ENCODE measurements at regions not wholly inside any gene's neighbourhood (a gene's known extent, or its start where the extent isn't known, plus 50 kb on each side); places are given as distances from the start of the nearest gene placed in this dataset.

DNA sequence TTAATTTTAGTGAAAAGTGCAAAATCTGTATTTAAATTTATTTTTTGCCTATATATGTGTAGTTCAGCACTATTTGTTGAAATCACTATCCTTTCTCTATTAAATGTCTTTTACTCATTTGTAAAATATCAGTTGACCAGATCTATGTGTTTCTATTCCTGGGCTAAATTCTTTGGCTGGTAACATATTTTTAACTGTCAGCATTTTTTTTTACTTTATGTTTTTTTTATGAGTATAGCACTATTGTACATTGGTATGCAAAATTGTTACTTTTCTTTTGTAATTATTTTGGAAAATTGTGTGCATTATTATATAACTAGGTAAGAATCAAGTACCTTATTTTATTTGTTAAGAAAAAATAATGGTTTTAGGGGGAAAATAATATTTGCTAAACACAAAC, 582.8 kb upstream of the ADGRB3 start:
- TF ChIP-seq, protein P1, sequence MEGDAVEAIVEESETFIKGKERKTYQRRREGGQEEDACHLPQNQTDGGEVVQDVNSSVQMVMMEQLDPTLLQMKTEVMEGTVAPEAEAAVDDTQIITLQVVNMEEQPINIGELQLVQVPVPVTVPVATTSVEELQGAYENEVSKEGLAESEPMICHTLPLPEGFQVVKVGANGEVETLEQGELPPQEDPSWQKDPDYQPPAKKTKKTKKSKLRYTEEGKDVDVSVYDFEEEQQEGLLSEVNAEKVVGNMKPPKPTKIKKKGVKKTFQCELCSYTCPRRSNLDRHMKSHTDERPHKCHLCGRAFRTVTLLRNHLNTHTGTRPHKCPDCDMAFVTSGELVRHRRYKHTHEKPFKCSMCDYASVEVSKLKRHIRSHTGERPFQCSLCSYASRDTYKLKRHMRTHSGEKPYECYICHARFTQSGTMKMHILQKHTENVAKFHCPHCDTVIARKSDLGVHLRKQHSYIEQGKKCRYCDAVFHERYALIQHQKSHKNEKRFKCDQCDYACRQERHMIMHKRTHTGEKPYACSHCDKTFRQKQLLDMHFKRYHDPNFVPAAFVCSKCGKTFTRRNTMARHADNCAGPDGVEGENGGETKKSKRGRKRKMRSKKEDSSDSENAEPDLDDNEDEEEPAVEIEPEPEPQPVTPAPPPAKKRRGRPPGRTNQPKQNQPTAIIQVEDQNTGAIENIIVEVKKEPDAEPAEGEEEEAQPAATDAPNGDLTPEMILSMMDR (IDR thresholded peaks at IDR 0.05; ENCODE audit: insufficient read depth, low read length, severe bottlenecking) = no peak
- no peak for FAIRE-seq

DNA sequence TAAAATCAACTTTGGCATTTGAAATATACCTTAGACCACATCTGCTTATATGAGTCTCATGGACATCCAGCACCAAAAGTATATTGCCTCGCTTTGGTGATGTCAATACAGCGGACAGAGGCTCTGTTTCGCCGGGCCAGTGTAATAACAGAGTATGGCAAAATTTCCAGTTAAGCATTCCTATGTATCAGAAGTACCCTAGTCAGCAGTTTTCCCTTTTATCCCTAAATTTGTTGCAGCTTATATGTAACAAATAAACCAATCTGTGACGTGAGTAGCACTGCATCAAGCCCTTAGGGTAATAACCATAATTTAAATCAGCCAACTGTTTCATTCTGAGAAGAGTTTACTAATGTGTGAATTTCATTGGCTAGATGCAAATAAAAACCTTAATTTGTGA, 585.5 kb upstream of the ADGRB3 start:
- H3K4me3 ChIP-seq (ENCODE audit: low read depth, low read length) = no peak overlapping the region
- TF ChIP-seq, protein P1 (IDR thresholded peaks at IDR 0.05; ENCODE audit: insufficient read depth, low read length, severe bottlenecking) = no peak
- FAIRE-seq = no peak

More for the DNA sequence above, 582.8 kb upstream of the ADGRB3 start:
- Histone ChIP-seq H3K27me3 (ENCODE audit: control insufficient read depth, insufficient read depth, low read length) (no peaks in the 10 kb centered on the region), H3K36me3 (ENCODE audit: control insufficient read depth, insufficient read depth, low read length) (no peaks in the 10 kb centered on the region), H3K4me3 (ENCODE audit: low read depth, low read length) (no peak overlapping the region)
- DNase-seq (ENCODE audit: low read depth) = no peak

DNA sequence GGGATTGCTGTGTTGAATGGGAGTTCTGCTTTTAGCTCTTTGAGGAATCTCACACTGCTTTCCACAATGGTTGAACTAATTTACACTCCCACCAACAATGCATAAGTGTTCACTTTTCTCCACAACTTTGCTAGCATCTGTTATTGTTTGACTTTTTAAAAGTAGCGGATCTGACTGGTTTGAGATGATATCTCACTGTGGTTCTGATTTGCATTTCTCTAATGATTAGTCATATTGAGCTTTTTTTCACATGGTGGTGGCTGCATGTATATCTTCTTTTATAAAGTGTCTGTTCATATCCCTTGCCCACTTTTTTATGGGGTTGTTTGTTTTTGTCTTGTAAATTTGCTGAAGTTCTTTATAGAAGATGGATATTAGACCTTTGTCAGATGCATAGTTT, 588.3 kb upstream of the ADGRB3 start:
- TF ChIP-seq, protein P1 (IDR thresholded peaks at IDR 0.05; ENCODE audit: insufficient read depth, low read length, severe bottlenecking) = no peak
- no peak for DNase-seq (ENCODE audit: low read depth)
- no peak for FAIRE-seq

More for the DNA sequence above, 585.5 kb upstream of the ADGRB3 start:
- Histone ChIP-seq H3K36me3 (ENCODE audit: control insufficient read depth, insufficient read depth, low read length) (no peaks in the 10 kb centered on the region), H3K27me3 (ENCODE audit: control insufficient read depth, insufficient read depth, low read length) (no peaks in the 10 kb centered on the region)
- no peak for DNase-seq (ENCODE audit: low read depth)

DNA sequence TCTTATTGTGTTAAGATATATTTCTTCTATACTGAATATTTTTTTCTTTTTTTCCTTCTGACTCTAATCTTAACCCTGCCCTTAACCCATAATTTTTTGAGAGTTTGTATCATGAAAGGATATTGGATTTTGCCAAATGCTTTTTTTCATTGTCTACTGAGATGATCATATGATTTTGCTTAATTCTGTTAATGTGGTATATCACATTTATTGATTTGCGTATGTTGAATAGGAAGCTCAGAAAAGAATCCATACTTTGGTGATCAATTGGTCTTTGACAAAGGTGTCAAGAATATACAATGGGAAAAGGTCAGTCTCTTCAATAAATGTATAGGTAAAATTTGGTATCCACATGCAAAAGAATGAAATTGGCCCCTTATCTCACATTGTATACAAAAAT, 588.8 kb upstream of the ADGRB3 start:
- H3K36me3 ChIP-seq (ENCODE audit: control insufficient read depth, insufficient read depth, low read length) = no peaks in the 10 kb centered on the region
- FAIRE-seq (no peak), DNase-seq (ENCODE audit: low read depth) (no peak)

More for the DNA sequence above, 588.3 kb upstream of the ADGRB3 start:
- Histone ChIP-seq H3K27me3 (ENCODE audit: control insufficient read depth, insufficient read depth, low read length) (no peaks in the 10 kb centered on the region), H3K4me3 (ENCODE audit: low read depth, low read length) (no peak overlapping the region), H3K36me3 (ENCODE audit: control insufficient read depth, insufficient read depth, low read length) (no peaks in the 10 kb centered on the region)

DNA sequence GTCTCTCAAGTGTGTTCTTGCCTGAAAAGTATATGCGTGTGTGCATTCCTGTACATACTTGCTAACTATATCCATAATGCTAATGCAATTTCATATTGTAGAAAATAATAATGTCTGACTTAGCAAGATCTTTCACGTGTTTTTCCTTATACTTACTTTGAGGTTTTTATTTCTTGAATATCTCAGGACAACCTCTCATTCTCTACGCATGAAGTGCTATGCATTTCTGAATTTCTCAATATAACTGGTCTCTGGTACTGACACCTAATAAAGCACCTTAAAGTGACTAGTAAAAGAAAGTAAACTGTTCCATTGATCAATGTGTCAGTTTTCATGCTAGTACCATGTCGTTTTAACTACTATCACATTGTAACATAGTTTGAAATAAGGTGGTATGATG, 589.9 kb upstream of the ADGRB3 start:
- Histone ChIP-seq H3K4me3 (ENCODE audit: low read depth, low read length) (no peak overlapping the region), H3K36me3 (ENCODE audit: control insufficient read depth, insufficient read depth, low read length) (no peaks in the 10 kb centered on the region), H3K27me3 (ENCODE audit: control insufficient read depth, insufficient read depth, low read length) (no peaks in the 10 kb centered on the region)
- DNase-seq (ENCODE audit: low read depth) (no peak), FAIRE-seq (no peak)
- TF ChIP-seq, protein P1 (IDR thresholded peaks at IDR 0.05; ENCODE audit: insufficient read depth, low read length, severe bottlenecking) = no peak

More for the DNA sequence above, 588.8 kb upstream of the ADGRB3 start:
- Histone ChIP-seq H3K4me3 (ENCODE audit: low read depth, low read length) (no peak overlapping the region), H3K27me3 (ENCODE audit: control insufficient read depth, insufficient read depth, low read length) (no peaks in the 10 kb centered on the region)
- TF ChIP-seq, protein P1 (IDR thresholded peaks at IDR 0.05; ENCODE audit: insufficient read depth, low read length, severe bottlenecking) = no peak

DNA sequence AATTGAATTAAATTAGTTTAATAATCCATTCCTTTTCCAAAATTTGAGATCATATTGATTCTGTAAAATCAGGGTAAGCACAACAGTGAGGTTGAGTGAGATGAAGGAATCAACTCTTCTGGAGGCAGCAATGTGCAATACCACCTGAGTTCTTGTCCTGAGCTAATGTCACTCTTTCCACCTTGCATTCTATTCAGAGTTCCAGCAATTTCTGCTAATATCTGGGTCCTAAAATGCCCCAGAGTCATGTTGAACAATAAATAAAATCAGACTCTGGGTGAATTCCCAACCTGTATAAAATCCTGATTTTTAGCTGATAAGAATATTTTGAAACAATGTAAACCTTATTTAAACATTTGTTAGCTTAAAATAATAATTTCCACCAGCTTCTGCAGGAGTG, 590.8 kb upstream of the ADGRB3 start:
- no peak overlapping the region for H3K4me3 ChIP-seq (ENCODE audit: low read depth, low read length)
- TF ChIP-seq, protein P1 (IDR thresholded peaks at IDR 0.05; ENCODE audit: insufficient read depth, low read length, severe bottlenecking) = no peak
- no peaks in the 10 kb centered on the region for H3K27me3 ChIP-seq (ENCODE audit: control insufficient read depth, insufficient read depth, low read length)
- FAIRE-seq = no peak
- DNase-seq (ENCODE audit: low read depth) = no peak
- H3K36me3 ChIP-seq (ENCODE audit: control insufficient read depth, insufficient read depth, low read length) = no peaks in the 10 kb centered on the region

Measured in bronchial epithelial cell (primary cell).